Colonic mucosa (tissue), 4 donors: ENCODE measurements at regions not wholly inside any gene's neighbourhood (a gene's known extent, or its start where the extent isn't known, plus 50 kb on each side); places are given as distances from the start of the nearest gene placed in this dataset.
"Not testable (repeated sequence)": the region's sequence is repeated elsewhere in the genome, so short reads cannot be mapped to it uniquely, and the experiment has no call there.

Experiments
- DNase-seq: peaks from one replicate; pipeline ENCODE4 v3.0.0-alpha.2; 2020
- H3K27ac ChIP-seq: fragments of 200-600 bp; one replicate; pipeline ENCODE4 v1.8.0; 2021
- H3K27me3 ChIP-seq: fragments of 200-600 bp; one replicate; pipeline ENCODE4 v1.8.0; 2021
- H3K36me3 ChIP-seq: fragments of 200-600 bp; one replicate; pipeline ENCODE4 v1.8.0; 2021
- H3K4me1 ChIP-seq: fragments of 200-600 bp; one replicate; pipeline ENCODE4 v1.8.0; 2021; ENCODE audit warnings: mild to moderate bottlenecking
- H3K4me3 ChIP-seq: fragments of 200-600 bp; one replicate; pipeline ENCODE4 v1.8.0; 2021
- H3K9ac ChIP-seq, 2 donors: one replicate each; pipeline ENCODE4 v1.7.0; 2013; ENCODE audit warnings: control low read depth in 2 of 2, low read depth in 2 of 2, low read length in 2 of 2
- H3K9me3 ChIP-seq: fragments of 200-600 bp; one replicate; pipeline ENCODE4 v1.8.0; 2021
- intact Hi-C: fragments of 100-400 bp; cut with DNase I; formaldehyde crosslinking; loops from one replicate; pipeline ENCODE4 v1.14.1; 2022
- donor health status: healthy.
- donor health status: DM: no; HTN: no; CAD: no.
- donor health status: DM: no; HTN: no; CAD: no.

GRCh38 chr1:223949944-223950343 lies 104.2 kb upstream of the TP53BP2 start:
- H3K27me3 ChIP-seq, H3K27ac ChIP-seq, H3K4me1 ChIP-seq, H3K36me3 ChIP-seq, H3K4me3 ChIP-seq, H3K9me3 ChIP-seq, intact Hi-C loops, H3K9ac ChIP-seq, DNase-seq: not testable (repeated sequence)

GRCh38 chr1:223948041-223948440 lies 102.3 kb upstream of the TP53BP2 start:
- H3K27me3 ChIP-seq, H3K9ac ChIP-seq, intact Hi-C loops, H3K36me3 ChIP-seq, DNase-seq, H3K9me3 ChIP-seq, H3K4me3 ChIP-seq, H3K4me1 ChIP-seq, H3K27ac ChIP-seq: not testable (repeated sequence)

GRCh38 chr1:223936592-223936991 lies 90.8 kb upstream of the TP53BP2 start:
- H3K9ac ChIP-seq, DNase-seq, H3K9me3 ChIP-seq, H3K36me3 ChIP-seq, H3K4me1 ChIP-seq, H3K4me3 ChIP-seq, H3K27me3 ChIP-seq, H3K27ac ChIP-seq, intact Hi-C loops: not testable (repeated sequence)

GRCh38 chr1:223931476-223931875 lies 85.7 kb upstream of the TP53BP2 start:
- H3K9ac ChIP-seq, H3K36me3 ChIP-seq, H3K4me3 ChIP-seq, intact Hi-C loops, H3K27me3 ChIP-seq, H3K4me1 ChIP-seq, DNase-seq, H3K9me3 ChIP-seq, H3K27ac ChIP-seq: not testable (repeated sequence)

GRCh38 chr1:223920805-223921204 lies 75.1 kb upstream of the TP53BP2 start:
- H3K27ac ChIP-seq, H3K36me3 ChIP-seq, H3K4me3 ChIP-seq, H3K9me3 ChIP-seq, H3K4me1 ChIP-seq, H3K27me3 ChIP-seq, intact Hi-C loops, H3K9ac ChIP-seq: not testable (repeated sequence)
- peak; percentile 37 for DNase-seq

GRCh38 chr1:223915476-223915875 lies 69.7 kb upstream of the TP53BP2 start:
- intact Hi-C loops, H3K4me1 ChIP-seq, H3K4me3 ChIP-seq, H3K27me3 ChIP-seq, H3K27ac ChIP-seq, H3K9me3 ChIP-seq, H3K9ac ChIP-seq, H3K36me3 ChIP-seq, DNase-seq: not testable (repeated sequence)

- H3K4me3 ChIP-seq, H3K27me3 ChIP-seq, H3K27ac ChIP-seq, H3K36me3 ChIP-seq, H3K9ac ChIP-seq, intact Hi-C loops, DNase-seq, H3K9me3 ChIP-seq, H3K4me1 ChIP-seq: not testable (repeated sequence)
Measured at GRCh38 chr1:223913715-223914114, 68.0 kb upstream of the TP53BP2 start.

- H3K4me3 ChIP-seq, intact Hi-C loops, H3K9me3 ChIP-seq, H3K27ac ChIP-seq, DNase-seq, H3K9ac ChIP-seq, H3K27me3 ChIP-seq, H3K36me3 ChIP-seq, H3K4me1 ChIP-seq: not testable (repeated sequence)
Measured at GRCh38 chr1:223907943-223908587, 62.3 kb upstream of the TP53BP2 start.

- H3K27me3 ChIP-seq, H3K27ac ChIP-seq, DNase-seq, H3K4me3 ChIP-seq, H3K9me3 ChIP-seq, intact Hi-C loops, H3K36me3 ChIP-seq, H3K4me1 ChIP-seq, H3K9ac ChIP-seq: not testable (repeated sequence)
Measured at GRCh38 chr1:223903221-223903620, 57.5 kb upstream of the TP53BP2 start.

GRCh38 chr1:223899775-223900174 lies 54.0 kb upstream of the TP53BP2 start:
- H3K4me3 ChIP-seq, H3K27me3 ChIP-seq, H3K4me1 ChIP-seq, H3K9ac ChIP-seq, H3K36me3 ChIP-seq, intact Hi-C loops, H3K9me3 ChIP-seq, H3K27ac ChIP-seq, DNase-seq: not testable (repeated sequence)

GRCh38 chr1:223897097-223897496 lies 51.4 kb upstream of the TP53BP2 start:
- H3K9ac ChIP-seq, H3K27ac ChIP-seq, intact Hi-C loops, H3K4me1 ChIP-seq, H3K36me3 ChIP-seq, H3K4me3 ChIP-seq, H3K9me3 ChIP-seq, H3K27me3 ChIP-seq, DNase-seq: not testable (repeated sequence)

GRCh38 chr1:223895950-223896349 lies 50.2 kb upstream of the TP53BP2 start:
- intact Hi-C loops, H3K4me1 ChIP-seq, DNase-seq, H3K9ac ChIP-seq, H3K4me3 ChIP-seq, H3K9me3 ChIP-seq, H3K27ac ChIP-seq, H3K36me3 ChIP-seq, H3K27me3 ChIP-seq: not testable (repeated sequence)
